HepG2 (cell line): ENCODE measurements at regions not wholly inside any gene's neighbourhood (a gene's known extent, or its start where the extent isn't known, plus 50 kb on each side); places are given as distances from the start of the nearest gene placed in this dataset.
A peak's percentile ranks its signal among the peaks of the same experiment; 100 is the strongest.

Source experiments
- ATAC-seq: fragments of 200-7000 bp; cut with Tn5 transposase; 3 replicates; pipeline ENCODE4 v1.9.1; 2020; ENCODE audit warnings: mild to moderate bottlenecking, moderate library complexity
- BruUV-seq: library from RNA; stranded (reverse); fragments of 400-500 nt; replicated peaks from 2 replicates; lab custom pipeline; 2021; lab: Mats Ljungman, UMichigan
- CTCF ChIA-PET: fragments of 300-600 bp; formaldehyde crosslinking; extraction: SDS; loops from one replicate; lab custom pipeline; 2021; ENCODE audit warnings: low total read pairs, inconsistent platforms, low intra/inter-chr PET ratio; lab: Yijun Ruan, JAX
- POLR2A ChIA-PET: fragments of 350-600 bp; sonication (Branson Sonifier 250); formaldehyde crosslinking; loops from one replicate; lab custom pipeline; 2020; ENCODE audit warnings: antibody characterized with exemption, inconsistent platforms; lab: Yijun Ruan, JAX
- DNase-seq: peaks from one replicate; pipeline ENCODE4 v3.0.0-alpha.2; 2015; ENCODE audit warnings: low spot score
- FAIRE-seq: peaks from 3 replicates; lab custom pipeline; 2011; peaks lifted over from hg19 to GRCh38; lab: Jason Lieb, UNC
- H2AFZ ChIP-seq: one replicate; pipeline ENCODE4 v1.6.1; 2011; ENCODE audit warnings: low read length, inconsistent platforms
- H3K27ac ChIP-seq: fragments of 300-600 bp; 3 replicates; pipeline ENCODE4 v1.8.0; 2011; ENCODE audit warnings: mixed run types, mild to moderate bottlenecking, mixed read lengths, low read length, inconsistent platforms; ENCODE audit not compliant: insufficient read depth; ENCODE audit errors: extremely low read length
- H3K27me3 ChIP-seq, 2 experiments: fragments of 200-600 bp in 1 of 2; 2 replicates in 1 of 2; 3 replicates in 1 of 2; pipeline versions ENCODE4 v1.6.0 to v1.8.0; 2011; ENCODE audit warnings: low read length in 2 of 2, mild to moderate bottlenecking in 2 of 2, moderate library complexity in 2 of 2, inconsistent platforms in 1 of 2; ENCODE audit not compliant: insufficient read depth in 2 of 2, control insufficient read depth in 1 of 2
- H3K36me3 ChIP-seq, 2 experiments: fragments of 200-600 bp in 1 of 2; replicated peaks in 1 of 2; 2 replicates in 1 of 2; 3 replicates in 1 of 2; pipeline versions ENCODE4 v1.5.1 to v1.8.0; 2011; ENCODE audit warnings: low read length in 2 of 2, inconsistent platforms in 1 of 2; ENCODE audit not compliant: insufficient read depth in 2 of 2, control insufficient read depth in 1 of 2
- H3K4me1 ChIP-seq: 2 replicates; pipeline ENCODE4 v1.5.1; 2012; ENCODE audit warnings: low read length, inconsistent platforms; ENCODE audit not compliant: insufficient read depth
- H3K4me2 ChIP-seq: 2 replicates; pipeline ENCODE4 v1.6.0; 2011; ENCODE audit warnings: low read depth, low read length, inconsistent platforms
- H3K4me3 ChIP-seq, 3 experiments: fragments of 200-600 bp in 1 of 3; sonication (generic), shearing (Covaris generic) in 1 of 3; replicated peaks in 1 of 3; 2 replicates each; pipeline ENCODE4 v1.5.1; 2011 to 2016; ENCODE audit warnings: low read length in 3 of 3, inconsistent platforms in 2 of 3, low read depth in 2 of 3, mild to moderate bottlenecking in 2 of 3, control low read depth in 1 of 3, mixed read lengths in 1 of 3; ENCODE audit not compliant: insufficient read depth in 1 of 3
- H3K79me2 ChIP-seq: one replicate; pipeline ENCODE4 v1.6.1; 2011; ENCODE audit warnings: low read length, inconsistent platforms; ENCODE audit not compliant: insufficient read depth
- H3K9ac ChIP-seq: 2 replicates; pipeline ENCODE4 v1.6.0; 2011; ENCODE audit warnings: mild to moderate bottlenecking, low read depth, low read length, inconsistent platforms; ENCODE audit not compliant: insufficient read depth
- H3K9me3 ChIP-seq: 2 replicates; pipeline ENCODE4 v1.5.1; 2012; ENCODE audit warnings: mild to moderate bottlenecking, low read length
- H4K20me1 ChIP-seq: 2 replicates; pipeline ENCODE4 v1.6.0; 2011; ENCODE audit warnings: inconsistent platforms, mild to moderate bottlenecking, low read length, moderate library complexity; ENCODE audit not compliant: insufficient read depth
- ATF7 ChIP-seq, 2 experiments: fragments of 450-650 bp in 1 of 2; sonication (generic) in 1 of 2; formaldehyde crosslinking in 1 of 2; IDR thresholded peaks; 2 replicates each; pipeline versions ENCODE4 v1.4.0 to v1.6.1; 2016 to 2020; ENCODE audit warnings: antibody characterized with exemption in 1 of 2, mild to moderate bottlenecking in 1 of 2, missing genetic modification reagents in 1 of 2
- CREB1 ChIP-seq, 2 experiments: fragments of 450-650 bp in 1 of 2; IDR thresholded peaks; 2 replicates each; pipeline ENCODE4 v1.6.1; 2016 to 2017; ENCODE audit warnings: control low read depth in 1 of 2, mild to moderate bottlenecking in 1 of 2, missing compliant biosample characterization in 1 of 2, missing genetic modification characterization in 1 of 2
- ELF1 ChIP-seq: sonication (generic); formaldehyde crosslinking; IDR thresholded peaks from 2 replicates; pipeline ENCODE4 v1.4.0; 2020; ENCODE audit warnings: missing genetic modification reagents
- GATA4 ChIP-seq: sonication (generic); IDR thresholded peaks from 2 replicates; pipeline ENCODE4 v1.6.1; 2016; ENCODE audit warnings: antibody characterized with exemption, low read depth, borderline replicate concordance
- HOXA7 ChIP-seq: sonication (generic); formaldehyde crosslinking; IDR thresholded peaks from 2 replicates; pipeline ENCODE4 v1.8.1; 2022; ENCODE audit warnings: mild to moderate bottlenecking, missing genetic modification reagents, moderate library complexity
- MAFK ChIP-seq, 2 experiments: IDR thresholded peaks in 1 of 2; conservative IDR thresholded peaks in 1 of 2; 2 replicates each; pipeline ENCODE4 v1.6.1; 2011; ENCODE audit warnings: improper control_type of control experiment in 2 of 2, low read length in 2 of 2
- NBN ChIP-seq: fragments of 450-650 bp; conservative IDR thresholded peaks from 2 replicates; pipeline ENCODE4 v1.6.1; 2017
- POLR2G ChIP-seq: fragments of 200-400 bp; formaldehyde crosslinking; IDR thresholded peaks from 2 replicates; pipeline ENCODE4 v1.6.1; 2018; ENCODE audit warnings: mild to moderate bottlenecking, low read depth, low read length, moderate library complexity
- SETDB1 ChIP-seq: sonication (generic); formaldehyde crosslinking; IDR thresholded peaks from 2 replicates; pipeline ENCODE4 v1.5.1; 2020; ENCODE audit warnings: missing genetic modification reagents, mild to moderate bottlenecking, borderline replicate concordance
- SP140L ChIP-seq: sonication (generic); formaldehyde crosslinking; IDR thresholded peaks from 2 replicates; pipeline ENCODE4 v1.4.0; 2020; ENCODE audit warnings: missing genetic modification reagents, borderline replicate concordance
- TSC22D2 ChIP-seq: sonication (generic); formaldehyde crosslinking; IDR thresholded peaks from 2 replicates; pipeline ENCODE4 v1.5.1; 2020; ENCODE audit warnings: missing genetic modification reagents, mild to moderate bottlenecking, borderline replicate concordance
- ZFAT ChIP-seq: sonication (generic); formaldehyde crosslinking; conservative IDR thresholded peaks from 2 replicates; pipeline ENCODE4 v1.8.1; 2023; ENCODE audit warnings: missing genetic modification reagents, inconsistent platforms
- ZNF24 ChIP-seq: fragments of 450-650 bp; IDR thresholded peaks from 2 replicates; pipeline ENCODE4 v1.6.1; 2017; ENCODE audit warnings: antibody characterized with exemption, mild to moderate bottlenecking
- ZNF619 ChIP-seq: sonication (generic); formaldehyde crosslinking; IDR thresholded peaks from 2 replicates; pipeline ENCODE4 v1.4.0; 2020; ENCODE audit warnings: mild to moderate bottlenecking, missing genetic modification reagents
- ZNF7 ChIP-seq: IDR thresholded peaks from 2 replicates; pipeline ENCODE4 v1.6.1; 2016; ENCODE audit warnings: missing biosample characterization, missing genetic modification reagents
- ZSCAN22 ChIP-seq: sonication (generic); formaldehyde crosslinking; IDR thresholded peaks from 2 replicates; pipeline ENCODE4 v1.4.0; 2020; ENCODE audit warnings: mild to moderate bottlenecking, missing genetic modification reagents
- WGBS: methylation state at CpG from one replicate; pipeline ENCODE4 v1.1.6; 2017; ENCODE audit warnings: low lambda C conversion rate; 5-methylcytosine and 5-hydroxymethylcytosine counted together
- in situ Hi-C: cut with HindIII; loops from 2 replicates; pipeline ENCODE4 v1.10.0; 2017; ENCODE audit warnings: low pct_unique_long_range_greater_than_20kb; ENCODE audit not compliant: extremely low pct_ligation_motif_present
- intact Hi-C: fragments of 100-400 bp; cut with micrococcal nuclease; formaldehyde crosslinking; loops from one replicate; pipeline ENCODE4 v1.10.0; 2022; ENCODE audit not compliant: unreplicated experiment
- TF ChIP-seq, protein P1 (sequence below): sonication (generic); formaldehyde crosslinking; IDR thresholded peaks from 2 replicates; pipeline ENCODE4 v1.5.0; 2020; ENCODE audit warnings: missing genetic modification reagents
- TF ChIP-seq, protein P2 (sequence below): sonication (generic); formaldehyde crosslinking; IDR thresholded peaks from 2 replicates; pipeline ENCODE4 v1.5.0; 2020; ENCODE audit warnings: missing genetic modification reagents

GRCh38 chr1:99107680-99108079 lies 103.0 kb upstream of the PLPPR5 start:
- H3K4me3 ChIP-seq = no peak overlapping the region
- POLR2A ChIA-PET = no interaction called here
- WGBS = 63% methylated on average over 7 of the region's 7 CpGs
- ATAC-seq (no peak), DNase-seq (no peak), FAIRE-seq (no peak)
- H3K4me1 ChIP-seq = peaks cover 10% of the 10 kb centered on the region; the same call in 1 of the 2 replicates
- CTCF ChIA-PET = no interaction called here
- no peaks in the 10 kb centered on the region for H3K27me3 ChIP-seq
- H2AFZ ChIP-seq = no peak overlapping the region
- H3K9ac ChIP-seq = no peak overlapping the region
- no TSS peak for BruUV-seq
- no peak overlapping the region for H3K4me2 ChIP-seq
- intact Hi-C loops = no loop called here
- H3K9me3 ChIP-seq = no peaks in the 10 kb centered on the region
- no peak overlapping the region for H3K27ac ChIP-seq
- in situ Hi-C loops = no loop called here
- H3K36me3 ChIP-seq = no peaks in the 10 kb centered on the region
- H3K79me2 ChIP-seq = no peaks in the 10 kb centered on the region
- TF ChIP-seq POLR2G = no peak
- no peak for TF ChIP-seq ZNF619
- no peak for TF ChIP-seq ZFAT (CRISPR knock-in tag)
- TF ChIP-seq, protein P1, sequence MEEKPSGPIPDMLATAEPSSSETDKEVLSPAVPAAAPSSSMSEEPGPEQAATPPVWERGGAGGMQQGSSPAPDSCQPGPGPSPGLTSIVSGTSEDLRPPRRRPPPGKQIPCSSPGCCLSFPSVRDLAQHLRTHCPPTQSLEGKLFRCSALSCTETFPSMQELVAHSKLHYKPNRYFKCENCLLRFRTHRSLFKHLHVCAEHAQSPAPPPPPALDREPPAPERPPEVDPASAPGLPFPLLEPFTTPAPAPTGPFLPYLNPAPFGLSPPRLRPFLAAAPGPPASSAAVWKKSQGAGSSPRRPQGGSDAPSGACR = no peak
- peak; percentile 92 for TF ChIP-seq CREB1 (IDR thresholded peaks at IDR 0.05)
- TF ChIP-seq CREB1 (CRISPR knock-in tag; IDR thresholded peaks at IDR 0.05) = no peak
- no peak for TF ChIP-seq NBN
- no peak for TF ChIP-seq ELF1 (CRISPR knock-in tag)
- no peak for TF ChIP-seq ZNF24
- TF ChIP-seq ZSCAN22 (CRISPR knock-in tag) = no peak
- TF ChIP-seq ZNF7 (CRISPR knock-in tag) = no peak
- TF ChIP-seq, protein P2, sequence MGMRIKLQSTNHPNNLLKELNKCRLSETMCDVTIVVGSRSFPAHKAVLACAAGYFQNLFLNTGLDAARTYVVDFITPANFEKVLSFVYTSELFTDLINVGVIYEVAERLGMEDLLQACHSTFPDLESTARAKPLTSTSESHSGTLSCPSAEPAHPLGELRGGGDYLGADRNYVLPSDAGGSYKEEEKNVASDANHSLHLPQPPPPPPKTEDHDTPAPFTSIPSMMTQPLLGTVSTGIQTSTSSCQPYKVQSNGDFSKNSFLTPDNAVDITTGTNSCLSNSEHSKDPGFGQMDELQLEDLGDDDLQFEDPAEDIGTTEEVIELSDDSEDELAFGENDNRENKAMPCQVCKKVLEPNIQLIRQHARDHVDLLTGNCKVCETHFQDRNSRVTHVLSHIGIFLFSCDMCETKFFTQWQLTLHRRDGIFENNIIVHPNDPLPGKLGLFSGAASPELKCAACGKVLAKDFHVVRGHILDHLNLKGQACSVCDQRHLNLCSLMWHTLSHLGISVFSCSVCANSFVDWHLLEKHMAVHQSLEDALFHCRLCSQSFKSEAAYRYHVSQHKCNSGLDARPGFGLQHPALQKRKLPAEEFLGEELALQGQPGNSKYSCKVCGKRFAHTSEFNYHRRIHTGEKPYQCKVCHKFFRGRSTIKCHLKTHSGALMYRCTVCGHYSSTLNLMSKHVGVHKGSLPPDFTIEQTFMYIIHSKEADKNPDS = no peak
- no peak for TF ChIP-seq HOXA7 (CRISPR knock-in tag)
- TF ChIP-seq ATF7 (IDR thresholded peaks at IDR 0.05) = peak; percentile 97
- TF ChIP-seq ATF7 (CRISPR knock-in tag; IDR thresholded peaks at IDR 0.05) = no peak
- no peak for TF ChIP-seq SETDB1
- no peak for TF ChIP-seq SP140L (CRISPR knock-in tag)
- TF ChIP-seq TSC22D2 = no peak
- no peak for TF ChIP-seq GATA4
- TF ChIP-seq MAFK (conservative IDR thresholded peaks at IDR 0.05 in 1 of 2, IDR thresholded peaks at IDR 0.05 in 1 of 2; ENCODE audit: low read length in 2 of 2) = peak in 1 of 2 experiments; percentile 62; a peak in 2 of 4 replicates
- no peaks in the 10 kb centered on the region for H4K20me1 ChIP-seq
